OCI-LY1 (cell line): ENCODE measurements at regions not wholly inside any gene's neighbourhood (a gene's known extent, or its start where the extent isn't known, plus 50 kb on each side); places are given as distances from the start of the nearest gene placed in this dataset.

Experiments used
- H2AFZ ChIP-seq: fragments of 200-600 bp; sonication (generic), shearing (Covaris generic); 2 replicates; pipeline ENCODE4 v1.6.0; 2014; ENCODE audit warnings: antibody characterized with exemption, mild to moderate bottlenecking, low read length
- H3F3A ChIP-seq: fragments of 200-600 bp; sonication (generic), shearing (Covaris generic); 2 replicates; pipeline ENCODE4 v1.6.0; 2014; ENCODE audit warnings: mild to moderate bottlenecking, antibody characterized with exemption, low read length, moderate library complexity; ENCODE audit not compliant: insufficient read depth
- H3K27ac ChIP-seq: fragments of 200-600 bp; sonication (generic); 2 replicates; pipeline ENCODE4 v1.5.1; 2014; ENCODE audit warnings: low read length, mixed run types, mild to moderate bottlenecking, low read depth; ENCODE audit not compliant: poor library complexity, severe bottlenecking
- H3K27me3 ChIP-seq: fragments of 200-600 bp; sonication (generic); 2 replicates; pipeline ENCODE4 v1.6.0; 2014; ENCODE audit warnings: antibody characterized with exemption, mild to moderate bottlenecking, low read length, moderate library complexity; ENCODE audit not compliant: insufficient read depth
- H3K36me3 ChIP-seq: fragments of 200-600 bp; sonication (generic); 2 replicates; pipeline ENCODE4 v1.6.1; 2014; ENCODE audit warnings: mild to moderate bottlenecking, antibody characterized with exemption, low read length, moderate library complexity, mixed read lengths; ENCODE audit not compliant: insufficient read depth
- H3K4me1 ChIP-seq: fragments of 200-600 bp; sonication (generic); 2 replicates; pipeline ENCODE4 v1.5.1; 2014; ENCODE audit warnings: mild to moderate bottlenecking, low read length, moderate library complexity; ENCODE audit not compliant: insufficient read depth, severe bottlenecking
- H3K4me2 ChIP-seq: fragments of 200-600 bp; sonication (generic), shearing (Covaris generic); 2 replicates; pipeline ENCODE4 v1.6.1; 2014; ENCODE audit warnings: low read length
- H3K4me3 ChIP-seq: fragments of 200-600 bp; sonication (generic); 2 replicates; pipeline ENCODE4 v1.5.1; 2014; ENCODE audit warnings: low read length, low read depth, mild to moderate bottlenecking, mixed read lengths; ENCODE audit not compliant: poor library complexity, severe bottlenecking
- H3K79me2 ChIP-seq: fragments of 200-600 bp; shearing (Covaris generic); 2 replicates; pipeline ENCODE4 v1.6.1; 2016; ENCODE audit warnings: mixed run types, low read length, mixed read lengths; ENCODE audit not compliant: insufficient read depth
- H3K9ac ChIP-seq: fragments of 200-600 bp; sonication (generic), shearing (Covaris generic); 2 replicates; pipeline ENCODE4 v1.6.1; 2014; ENCODE audit warnings: mild to moderate bottlenecking, low read length, mixed read lengths
- H3K9me2 ChIP-seq: fragments of 200-600 bp; sonication (generic), shearing (Covaris generic); 2 replicates; pipeline ENCODE4 v1.6.1; 2014; ENCODE audit warnings: low read depth, mild to moderate bottlenecking, low read length, mixed read lengths
- H3K9me3 ChIP-seq: fragments of 200-600 bp; shearing (Covaris generic); 2 replicates; pipeline ENCODE4 v1.6.1; 2014; ENCODE audit warnings: low read length, mixed read lengths
- H4K20me1 ChIP-seq: fragments of 200-600 bp; sonication (generic), shearing (Covaris generic); 2 replicates; pipeline ENCODE4 v1.6.0; 2016; ENCODE audit warnings: mild to moderate bottlenecking, low read length; ENCODE audit not compliant: insufficient read depth
- CTCF ChIP-seq: fragments of 200-600 bp; sonication (generic), shearing (Covaris generic); IDR thresholded peaks from 2 replicates; pipeline ENCODE4 v1.5.1; 2017; ENCODE audit warnings: mild to moderate bottlenecking, antibody characterized with exemption, low read length, moderate library complexity, mixed read lengths
- EZH2 ChIP-seq: fragments of 200-600 bp; sonication (generic), shearing (Covaris generic); IDR thresholded peaks from 2 replicates; pipeline ENCODE4 v1.8.0; 2017; ENCODE audit warnings: borderline replicate concordance, mixed run types, mild to moderate bottlenecking, antibody characterized with exemption, low read length, moderate library complexity, mixed read lengths

GRCh38 chr18:64220941-64221340 is 72.1 kb upstream of the LINC00305 start:
- no peak overlapping the region for H3K27ac ChIP-seq
- H3K4me2 ChIP-seq: no peak overlapping the region
- no peaks in the 10 kb centered on the region for H3F3A ChIP-seq
- H3K79me2 ChIP-seq: no peaks in the 10 kb centered on the region
- H3K27me3 ChIP-seq: no peaks in the 10 kb centered on the region
- H3K4me1 ChIP-seq: no peaks in the 10 kb centered on the region
- H3K9ac ChIP-seq: no peak overlapping the region
- no peaks in the 10 kb centered on the region for H3K9me3 ChIP-seq
- H2AFZ ChIP-seq: no peak overlapping the region
- no peak overlapping the region for H3K4me3 ChIP-seq
- no peaks in the 10 kb centered on the region for H4K20me1 ChIP-seq
- no peak for TF ChIP-seq CTCF
- TF ChIP-seq EZH2: no peak
- no peaks in the 10 kb centered on the region for H3K9me2 ChIP-seq
- no peaks in the 10 kb centered on the region for H3K36me3 ChIP-seq

GRCh38 chr18:64219517-64219916 is 70.6 kb upstream of the LINC00305 start:
- Histone ChIP-seq H3F3A (no peaks in the 10 kb centered on the region), H3K9ac (no peak overlapping the region), H3K27me3 (no peaks in the 10 kb centered on the region), H3K9me3 (no peaks in the 10 kb centered on the region), H3K9me2 (no peaks in the 10 kb centered on the region), H3K27ac (no peak overlapping the region), H2AFZ (no peak overlapping the region), H4K20me1 (no peaks in the 10 kb centered on the region), H3K4me2 (no peak overlapping the region), H3K36me3 (no peaks in the 10 kb centered on the region), H3K4me3 (no peak overlapping the region), H3K79me2 (no peaks in the 10 kb centered on the region), H3K4me1 (no peaks in the 10 kb centered on the region)
- TF ChIP-seq CTCF (no peak), EZH2 (no peak)

GRCh38 chr18:64210401-64210949 is 61.6 kb upstream of the LINC00305 start:
- no peaks in the 10 kb centered on the region for H3K9me2 ChIP-seq
- TF ChIP-seq EZH2 (no peak), CTCF (no peak)
- no peaks in the 10 kb centered on the region for H3K27me3 ChIP-seq
- no peaks in the 10 kb centered on the region for H3F3A ChIP-seq
- H3K27ac ChIP-seq: no peak overlapping the region
- no peak overlapping the region for H3K4me2 ChIP-seq
- H2AFZ ChIP-seq: no peak overlapping the region
- H3K4me3 ChIP-seq: no peak overlapping the region
- H4K20me1 ChIP-seq: no peaks in the 10 kb centered on the region
- no peaks in the 10 kb centered on the region for H3K36me3 ChIP-seq
- H3K9ac ChIP-seq: no peak overlapping the region
- no peaks in the 10 kb centered on the region for H3K79me2 ChIP-seq
- no peaks in the 10 kb centered on the region for H3K9me3 ChIP-seq
- no peaks in the 10 kb centered on the region for H3K4me1 ChIP-seq
